GM18907 (cell line): ENCODE measurements at regions not wholly inside any gene's neighbourhood (a gene's known extent, or its start where the extent isn't known, plus 50 kb on each side); places are given as distances from the start of the nearest gene placed in this dataset.

Experiments used
- ATAC-seq: cut with Tn5 transposase; IDR thresholded peaks from one replicate; pipeline ENCODE4 v1.9.1; 2021; ENCODE audit warnings: mild to moderate bottlenecking, moderate library complexity; ENCODE audit not compliant: unreplicated experiment

GRCh38 chr7:79732535-79732934 lies 279.1 kb upstream of the MAGI2 start:
- ATAC-seq, result no peak

DNA sequence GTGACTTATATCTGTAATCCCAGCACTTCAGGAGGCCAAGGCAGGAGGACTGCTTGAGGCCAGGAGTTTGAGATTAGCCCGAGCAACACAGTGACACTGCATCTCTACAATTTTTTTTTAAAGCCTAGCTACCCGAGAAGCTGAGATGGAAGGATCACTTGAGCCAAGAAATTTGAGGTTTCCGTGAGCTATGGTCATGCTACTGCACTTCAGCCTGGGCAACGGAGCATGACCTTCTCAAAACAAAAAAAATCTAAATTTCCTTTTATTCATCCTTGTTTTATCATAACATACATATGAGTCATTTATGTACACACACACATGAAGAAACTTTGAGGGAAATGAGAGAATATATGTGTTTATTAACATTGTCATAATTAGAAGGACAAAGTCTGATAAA lies 277.5 kb upstream of the MAGI2 start:
- ATAC-seq, result no peak

- ATAC-seq, result no peak
Measured at GRCh38 chr7:79723833-79724618, 270.6 kb upstream of the MAGI2 start.

- ATAC-seq, result no peak
Measured at GRCh38 chr7:79722217-79722616, 268.8 kb upstream of the MAGI2 start.

DNA sequence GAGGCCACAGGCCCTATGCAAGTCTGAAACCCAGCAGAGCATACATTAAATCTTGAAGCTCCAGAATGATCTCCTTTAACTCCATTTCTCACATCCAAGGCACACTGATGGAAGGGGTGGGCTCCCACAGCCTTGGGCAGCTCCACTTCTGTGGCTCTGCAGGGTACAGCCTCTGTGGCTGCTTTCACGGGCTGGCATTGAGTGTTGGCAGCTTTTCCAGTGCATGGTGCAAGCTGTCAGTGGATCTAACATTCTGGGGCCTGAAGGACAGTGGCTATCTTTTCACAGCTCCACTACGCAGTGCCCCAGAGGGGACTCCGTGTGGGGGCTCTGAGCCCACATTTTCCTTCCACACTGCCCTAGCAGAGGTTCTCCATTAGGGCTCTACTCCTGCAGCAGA lies 265.7 kb upstream of the MAGI2 start:
- no peak for ATAC-seq

DNA sequence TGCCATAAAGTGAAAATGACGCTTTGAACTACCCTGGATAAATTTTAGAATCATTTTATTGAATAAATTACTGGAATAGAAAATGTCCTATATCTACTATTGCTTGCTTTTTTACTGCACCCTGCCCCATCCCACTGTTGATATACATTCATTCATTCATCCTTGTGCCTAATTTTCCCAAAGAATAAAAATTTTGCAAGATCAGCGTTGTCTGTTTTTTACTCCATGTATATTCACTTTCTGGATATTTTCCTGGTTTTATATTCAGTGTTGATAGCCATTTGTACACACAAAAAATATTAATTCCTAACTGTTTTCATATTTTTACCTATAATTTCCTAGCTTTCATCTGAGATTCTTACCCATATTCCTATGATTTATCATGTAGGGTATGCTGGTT lies 262.9 kb upstream of the MAGI2 start:
- no peak for ATAC-seq

- ATAC-seq, result no peak
Measured at GRCh38 chr7:79714081-79714480, 260.6 kb upstream of the MAGI2 start.

DNA sequence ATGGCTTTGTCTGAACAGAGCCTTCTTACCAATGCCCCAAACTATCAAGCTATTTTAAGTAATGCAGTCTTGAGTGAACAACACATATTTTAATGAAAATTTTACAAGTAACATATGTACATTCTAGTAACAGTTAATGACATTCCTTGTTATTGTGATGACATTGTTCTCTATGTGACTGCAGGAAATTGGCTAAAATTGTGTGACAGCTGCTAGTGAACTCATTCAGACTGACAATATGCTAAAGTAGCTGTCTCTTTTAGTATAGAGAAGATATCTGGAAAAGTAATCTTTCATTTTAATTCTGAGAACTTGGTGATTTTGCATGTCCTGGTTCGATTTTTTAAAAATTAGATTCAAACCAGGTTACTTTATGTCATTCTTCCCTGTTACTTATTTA lies 259.8 kb upstream of the MAGI2 start:
- no peak for ATAC-seq

DNA sequence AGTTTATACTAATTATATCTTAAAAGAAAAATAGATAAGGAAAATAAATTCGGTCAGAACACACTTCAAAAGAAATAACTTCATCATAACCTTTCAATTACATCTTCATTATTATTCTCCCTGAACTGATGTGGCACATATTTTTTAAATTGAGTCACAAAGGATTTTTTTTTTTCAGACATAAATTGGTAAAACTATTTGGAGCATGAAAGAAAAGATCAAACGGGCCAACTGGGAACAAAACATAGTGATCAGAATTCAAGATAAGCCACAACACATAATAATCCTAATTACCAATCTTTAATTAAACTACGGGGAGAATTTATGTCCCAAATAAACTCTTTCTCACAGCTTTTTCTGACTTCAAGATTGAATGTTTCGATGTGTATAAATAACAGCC lies 258.2 kb upstream of the MAGI2 start:
- ATAC-seq, result no peak

GRCh38 chr7:79709574-79710409 lies 256.3 kb upstream of the MAGI2 start:
- ATAC-seq, result no peak

GRCh38 chr7:79702116-79702515 lies 248.6 kb upstream of the MAGI2 start:
- no peak for ATAC-seq

GRCh38 chr7:79692015-79692414 lies 238.5 kb upstream of the MAGI2 start:
- no peak for ATAC-seq

DNA sequence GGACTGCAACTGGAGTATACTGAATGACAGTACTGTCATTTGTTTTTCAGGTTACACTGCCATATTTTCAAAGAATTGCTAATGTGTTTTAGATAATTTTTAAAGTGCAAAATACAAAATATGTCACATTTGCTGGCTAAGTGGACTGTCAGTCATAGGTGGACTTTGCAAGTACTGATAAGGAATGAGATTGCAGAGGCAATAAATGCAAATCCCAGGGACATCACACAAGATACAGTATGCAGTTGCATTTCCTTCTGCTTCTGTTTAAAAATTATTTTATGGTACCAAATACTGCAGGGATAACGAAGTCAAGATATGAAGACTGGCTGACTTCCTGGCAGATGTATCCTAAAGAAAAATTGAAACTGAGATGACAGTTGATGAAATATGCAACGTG lies 237.6 kb upstream of the MAGI2 start:
- no peak for ATAC-seq

DNA sequence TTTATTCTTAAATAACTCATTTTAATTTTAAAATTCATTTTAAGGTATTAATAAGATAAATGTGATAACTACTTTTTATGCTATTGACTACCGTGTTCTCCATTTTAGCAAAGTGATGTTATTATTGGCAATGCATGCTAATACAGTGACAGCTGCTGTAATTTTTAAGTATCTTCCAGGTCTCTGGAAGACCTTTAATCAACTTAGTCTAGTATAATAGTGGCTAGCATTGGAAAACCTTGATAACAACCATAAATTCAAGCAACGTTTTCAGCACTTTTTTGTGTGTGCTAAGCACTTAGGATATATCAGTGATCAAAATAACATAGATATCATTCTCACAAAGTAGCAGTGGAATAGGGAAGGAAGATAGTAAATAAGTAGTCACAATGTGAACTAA lies 230.9 kb upstream of the MAGI2 start:
- ATAC-seq, result no peak

DNA sequence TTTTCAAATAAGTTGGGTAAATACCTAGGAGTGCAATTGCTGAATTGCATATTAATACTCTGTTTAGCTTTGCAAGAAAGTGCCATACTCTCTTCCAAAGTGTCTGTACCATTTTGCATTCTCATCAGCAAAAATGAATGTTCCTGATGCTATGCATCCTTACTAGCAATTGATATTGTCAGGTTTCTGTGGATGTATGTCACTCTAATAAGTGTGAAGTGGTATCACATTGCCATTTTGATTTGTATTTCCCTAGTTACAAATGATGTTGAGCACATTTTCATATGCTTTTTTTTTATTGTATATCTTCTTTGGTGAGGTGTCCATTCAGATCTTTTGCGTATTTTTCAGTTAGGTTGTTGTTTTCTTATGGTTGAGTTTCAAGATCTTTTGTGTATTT lies 230.4 kb upstream of the MAGI2 start:
- ATAC-seq, result no peak

GRCh38 chr7:79683185-79683890 lies 229.9 kb upstream of the MAGI2 start:
- no peak for ATAC-seq

DNA sequence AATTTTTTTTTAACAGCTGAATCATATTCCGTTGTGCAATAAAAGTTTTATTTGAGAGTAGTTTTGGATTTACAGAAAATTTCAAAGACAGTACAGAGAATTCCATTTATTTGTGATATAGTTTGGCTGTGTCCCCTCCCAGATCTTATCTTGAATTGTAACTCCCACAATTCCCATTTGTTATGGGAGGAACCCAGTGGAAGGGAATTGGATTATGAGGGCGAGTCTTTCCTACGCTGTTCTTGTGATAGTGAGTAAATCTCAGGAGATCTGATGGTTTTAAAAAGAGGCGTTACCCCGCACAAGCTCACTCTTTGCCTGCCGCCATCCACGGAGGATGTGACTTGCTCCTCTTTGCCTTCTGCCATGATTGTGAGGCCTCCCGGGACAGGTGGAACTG lies 228.0 kb upstream of the MAGI2 start:
- ATAC-seq, result no peak

GRCh38 chr7:79673969-79674368 lies 220.5 kb upstream of the MAGI2 start:
- no peak for ATAC-seq

DNA sequence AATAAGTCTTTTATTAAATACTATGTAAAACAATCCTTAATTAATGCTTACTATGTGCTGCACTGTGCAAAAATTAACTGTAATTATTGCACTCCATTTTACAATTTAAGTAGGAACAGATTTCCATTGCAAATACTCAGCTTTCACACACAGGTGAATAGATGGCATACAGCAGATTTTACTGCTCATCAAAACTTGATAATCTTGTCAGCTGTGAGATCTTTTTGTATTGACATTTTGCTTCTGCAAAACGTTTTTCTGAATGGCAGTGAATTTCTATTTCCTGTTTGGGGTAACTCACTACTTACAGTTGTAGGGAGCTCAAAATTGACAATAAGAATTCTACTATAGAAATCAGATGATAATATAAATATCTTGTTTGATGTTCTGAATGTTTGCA lies 220.0 kb upstream of the MAGI2 start:
- ATAC-seq, result no peak

DNA sequence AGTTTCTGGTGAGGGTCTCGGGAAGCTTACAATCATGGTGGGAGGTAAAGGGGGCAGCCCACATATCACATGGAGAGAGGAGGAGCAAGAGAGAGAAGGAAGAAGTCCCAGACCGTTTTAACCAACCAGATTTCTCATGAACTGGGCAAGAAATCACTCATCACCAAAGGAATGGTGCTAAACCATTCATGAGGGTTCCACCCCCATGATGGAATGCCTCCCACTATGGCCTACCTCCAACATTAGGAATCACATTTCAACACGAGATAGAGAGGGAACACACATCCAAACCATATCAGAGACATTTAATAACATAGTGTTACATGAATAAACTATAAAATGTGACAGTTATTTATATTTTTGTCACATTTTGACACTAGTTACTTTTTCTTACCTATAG lies 214.8 kb upstream of the MAGI2 start:
- ATAC-seq, result no peak

DNA sequence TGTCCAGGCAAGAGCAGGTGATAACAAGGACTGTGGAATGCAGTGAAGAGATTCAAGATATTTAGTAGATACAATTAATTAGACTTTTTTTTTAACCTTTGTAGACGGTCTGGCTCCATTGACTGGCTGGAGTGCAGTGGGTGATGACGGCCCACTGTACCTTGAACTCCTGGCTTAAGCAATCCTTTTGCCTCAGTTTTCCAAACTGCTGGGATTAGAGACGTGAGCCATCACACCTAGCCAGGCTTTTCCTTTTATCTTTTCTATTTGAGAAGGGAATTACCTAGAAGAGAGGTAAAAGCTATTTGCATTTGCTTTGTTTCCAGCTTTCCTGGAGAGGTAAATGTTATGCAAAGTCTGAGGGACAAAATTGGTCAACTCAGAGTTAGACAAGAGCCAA lies 213.0 kb upstream of the MAGI2 start:
- no peak for ATAC-seq
